HUES6 (cell line): ENCODE measurements at regions not wholly inside any gene's neighbourhood (a gene's known extent, or its start where the extent isn't known, plus 50 kb on each side); places are given as distances from the start of the nearest gene placed in this dataset.
"Not testable (repeated sequence)": the region's sequence is repeated elsewhere in the genome, so short reads cannot be mapped to it uniquely, and the experiment has no call there.

Experiments
- H3K27ac ChIP-seq: 2 replicates; pipeline ENCODE4 v1.7.0; 2013; ENCODE audit warnings: low read depth, mild to moderate bottlenecking, low read length, inconsistent platforms
- H3K27me3 ChIP-seq: 2 replicates; pipeline ENCODE4 v1.6.1; 2013; ENCODE audit warnings: low read length; ENCODE audit not compliant: control insufficient read depth, insufficient read depth
- H3K36me3 ChIP-seq: 2 replicates; pipeline ENCODE4 v1.6.1; 2013; ENCODE audit warnings: low read length; ENCODE audit not compliant: control insufficient read depth, insufficient read depth
- H3K4me1 ChIP-seq: 2 replicates; pipeline ENCODE4 v1.6.1; 2013; ENCODE audit warnings: low read length; ENCODE audit not compliant: control insufficient read depth, insufficient read depth
- H3K4me3 ChIP-seq: 2 replicates; pipeline ENCODE4 v1.5.1; 2013; ENCODE audit warnings: low read depth, low read length
- H3K9ac ChIP-seq: one replicate; pipeline ENCODE4 v1.6.1; 2013; ENCODE audit warnings: mild to moderate bottlenecking, low read length
- H3K9me3 ChIP-seq: 2 replicates; pipeline ENCODE4 v1.6.1; 2013; ENCODE audit warnings: low read depth, low read length; ENCODE audit not compliant: control insufficient read depth, insufficient read depth

DNA sequence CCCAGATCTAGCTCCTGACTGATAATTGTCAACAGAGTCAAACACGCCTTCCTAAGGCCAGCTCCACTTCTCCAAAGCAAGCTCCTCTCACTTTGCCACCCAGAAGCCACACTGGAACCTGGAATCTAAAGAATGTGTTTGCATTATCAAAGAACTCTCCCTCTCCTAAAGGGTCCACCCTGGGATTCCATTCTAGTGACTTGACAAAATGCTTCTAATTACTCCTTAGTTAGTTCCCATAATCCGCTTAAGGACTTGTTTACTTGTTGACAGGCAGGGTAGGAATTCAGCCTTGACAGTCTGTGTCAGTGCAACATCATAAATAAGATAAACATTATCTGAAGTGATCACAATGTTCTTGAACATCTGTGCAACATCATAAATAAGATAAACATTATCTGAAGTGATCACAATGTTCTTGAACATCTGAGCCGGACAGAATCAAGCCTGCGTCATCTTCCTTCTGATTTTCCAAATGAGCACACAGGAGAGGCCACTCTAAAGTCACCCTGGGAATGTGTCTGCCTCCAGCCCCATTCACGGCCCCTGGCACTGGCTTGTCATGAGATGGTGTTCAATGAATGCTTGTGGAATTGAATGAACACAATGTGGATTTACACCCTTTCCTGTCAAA is 512.1 kb downstream of the IRS2 start:
- peaks cover 45% of the 10 kb centered on the region for H3K4me1 ChIP-seq
- peaks cover 6% of the 10 kb centered on the region; the same call in 1 of the 2 replicates for H3K36me3 ChIP-seq
- H3K9me3 ChIP-seq = no peaks in the 10 kb centered on the region
- H3K4me3 ChIP-seq = no peak overlapping the region
- no peaks in the 10 kb centered on the region for H3K27me3 ChIP-seq
- peak overlapping the region; percentile 63 for H3K27ac ChIP-seq
- peak overlapping the region; percentile 11 for H3K9ac ChIP-seq

DNA sequence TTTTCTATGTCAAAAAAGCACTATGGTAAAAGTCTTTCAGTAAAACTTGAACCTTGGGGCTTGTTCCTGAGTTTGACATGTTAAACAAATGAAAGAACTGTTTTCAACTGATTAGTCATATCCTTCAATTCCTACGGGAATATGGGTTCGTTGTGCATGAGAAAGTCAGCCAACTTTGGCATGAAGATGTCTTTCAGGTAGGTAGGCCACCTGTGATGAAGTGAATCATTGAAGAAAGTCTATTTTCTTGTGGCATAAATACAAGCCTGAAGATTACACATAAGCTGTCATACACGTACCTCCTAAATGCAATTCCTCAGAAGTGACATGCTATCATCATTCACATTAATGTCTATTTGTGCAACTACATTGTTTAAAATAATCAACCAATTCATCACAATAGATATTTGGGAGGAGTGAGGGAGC is 513.0 kb downstream of the IRS2 start:
- Histone ChIP-seq H3K4me3 (peak overlapping the region; percentile 45; the same call in 1 of the 2 replicates), H3K9ac (peak overlapping the region; percentile 33), H3K9me3 (no peaks in the 10 kb centered on the region), H3K4me1 (peaks cover 45% of the 10 kb centered on the region), H3K36me3 (peaks cover 6% of the 10 kb centered on the region; the same call in 1 of the 2 replicates), H3K27ac (peak overlapping the region; percentile 8; the same call in 1 of the 2 replicates), H3K27me3 (no peaks in the 10 kb centered on the region)

DNA sequence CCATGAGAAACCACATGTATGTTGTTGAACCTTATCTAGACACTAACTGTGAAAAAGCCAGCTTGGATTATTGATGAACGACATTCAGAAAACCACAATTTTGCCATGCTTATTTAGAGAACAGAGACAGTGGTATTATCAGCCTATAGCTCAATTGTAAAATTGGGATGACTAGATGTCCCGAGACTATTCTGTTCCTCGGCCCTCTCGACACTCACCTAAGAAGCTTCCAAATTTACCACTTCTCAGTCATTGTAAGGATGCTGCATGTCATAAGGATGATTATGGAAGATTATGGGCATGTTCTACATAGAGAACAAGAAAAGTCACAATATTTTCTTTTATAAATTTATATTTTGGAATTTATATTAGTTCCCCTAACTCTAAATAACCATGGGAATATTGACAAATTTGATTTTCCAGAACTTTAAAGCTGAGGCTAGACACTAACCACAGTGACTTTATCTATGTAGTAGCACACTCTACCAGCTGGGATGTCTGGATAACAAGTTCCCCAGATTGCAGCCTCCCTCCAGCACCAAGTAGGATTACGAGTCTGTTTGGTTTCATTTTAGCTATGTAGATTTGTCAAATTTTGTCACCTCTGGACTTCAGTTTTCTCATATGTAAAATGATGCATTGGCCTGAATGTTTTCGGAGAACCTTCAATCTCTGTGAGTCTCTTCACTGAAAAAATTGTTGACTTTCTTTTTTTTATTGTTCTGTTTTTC is 513.6 kb downstream of the IRS2 start:
- Histone ChIP-seq H3K9ac (peak overlapping the region; percentile 33), H3K36me3 (peaks cover 6% of the 10 kb centered on the region; the same call in 1 of the 2 replicates), H3K4me1 (peaks cover 45% of the 10 kb centered on the region), H3K27ac (peak overlapping the region; percentile 8; the same call in 1 of the 2 replicates), H3K27me3 (no peaks in the 10 kb centered on the region), H3K4me3 (peak overlapping the region; percentile 45; the same call in 1 of the 2 replicates), H3K9me3 (no peaks in the 10 kb centered on the region)

DNA sequence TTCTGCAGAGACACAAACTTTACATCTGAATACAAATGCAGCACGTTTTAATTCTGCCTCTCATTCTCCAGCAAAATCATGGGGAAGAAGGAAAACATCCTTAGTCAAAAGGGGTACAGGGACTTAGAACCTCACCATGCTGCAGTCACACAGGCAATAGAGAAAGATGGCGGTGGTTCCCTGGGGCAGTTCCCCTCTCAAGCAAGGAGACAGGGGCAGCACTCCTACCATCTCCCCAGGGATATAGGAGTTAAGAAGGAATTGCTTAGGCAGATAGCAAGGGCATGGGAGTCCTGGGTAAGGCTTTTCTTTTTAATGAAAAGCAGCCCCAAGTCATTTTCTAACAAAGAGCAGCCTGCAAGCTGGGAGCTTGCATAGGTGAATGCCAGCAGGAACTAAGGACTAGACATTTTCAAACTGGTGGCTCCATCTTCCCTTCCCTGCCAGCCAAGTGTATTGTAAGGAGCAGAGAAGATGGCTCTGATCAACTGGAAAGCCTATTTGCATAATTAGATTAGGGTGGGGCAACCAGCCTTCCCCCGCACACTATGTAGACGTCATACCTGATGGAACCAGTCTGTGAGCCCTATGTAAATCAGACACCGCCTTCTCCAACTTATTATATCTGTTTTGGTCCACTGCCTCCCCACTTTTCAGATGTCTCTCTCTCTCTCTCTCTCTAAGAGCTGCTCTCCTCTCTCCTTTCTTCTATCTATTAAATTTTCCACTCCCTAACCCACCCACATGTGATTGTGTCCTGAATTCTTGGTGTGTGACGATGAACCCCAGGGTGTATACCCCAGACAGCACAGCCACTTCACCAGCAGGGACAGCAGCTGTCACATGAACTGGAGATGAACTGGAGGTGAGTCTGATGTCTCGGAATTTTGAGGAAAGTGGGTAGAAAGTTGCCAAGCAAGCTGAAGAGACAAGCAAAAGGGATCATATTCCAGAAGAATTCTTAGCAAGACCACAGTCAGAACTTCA is 514.5 kb downstream of the IRS2 start:
- H3K9ac ChIP-seq = peak overlapping the region; percentile 90
- H3K36me3 ChIP-seq = peaks cover 6% of the 10 kb centered on the region; the same call in 1 of the 2 replicates
- no peaks in the 10 kb centered on the region for H3K9me3 ChIP-seq
- H3K4me1 ChIP-seq = peaks cover 45% of the 10 kb centered on the region
- peak overlapping the region; percentile 97; the same call in 1 of the 2 replicates for H3K27ac ChIP-seq
- no peaks in the 10 kb centered on the region for H3K27me3 ChIP-seq
- H3K4me3 ChIP-seq = peak overlapping the region; percentile 47; the same call in 1 of the 2 replicates

DNA sequence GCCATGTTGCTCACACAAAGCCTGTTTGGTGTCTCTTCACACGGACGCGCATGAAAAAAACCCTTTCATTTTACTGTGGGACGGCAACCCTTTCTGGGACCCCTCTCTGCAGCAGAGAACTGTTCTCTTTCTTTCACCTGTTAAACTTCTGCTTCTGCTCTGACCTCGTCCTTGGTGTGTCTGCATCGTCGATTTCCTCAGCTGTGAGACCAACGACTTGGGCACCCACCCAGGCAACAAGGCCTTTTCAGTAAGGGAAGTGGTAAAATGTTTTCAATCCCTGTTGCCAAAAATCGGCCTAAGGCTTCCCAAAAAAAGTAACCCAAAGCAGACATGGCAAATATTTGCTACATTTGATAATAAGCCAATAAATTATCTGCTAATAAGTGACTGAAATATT is 515.3 kb downstream of the IRS2 start:
- Histone ChIP-seq H3K9me3 (no peaks in the 10 kb centered on the region), H3K9ac (peak overlapping the region; percentile 90), H3K4me3 (peak overlapping the region; percentile 47; the same call in 1 of the 2 replicates), H3K4me1 (peaks cover 41% of the 10 kb centered on the region), H3K27ac (peak overlapping the region; percentile 97), H3K27me3 (no peaks in the 10 kb centered on the region), H3K36me3 (peaks cover 6% of the 10 kb centered on the region; the same call in 1 of the 2 replicates)

DNA sequence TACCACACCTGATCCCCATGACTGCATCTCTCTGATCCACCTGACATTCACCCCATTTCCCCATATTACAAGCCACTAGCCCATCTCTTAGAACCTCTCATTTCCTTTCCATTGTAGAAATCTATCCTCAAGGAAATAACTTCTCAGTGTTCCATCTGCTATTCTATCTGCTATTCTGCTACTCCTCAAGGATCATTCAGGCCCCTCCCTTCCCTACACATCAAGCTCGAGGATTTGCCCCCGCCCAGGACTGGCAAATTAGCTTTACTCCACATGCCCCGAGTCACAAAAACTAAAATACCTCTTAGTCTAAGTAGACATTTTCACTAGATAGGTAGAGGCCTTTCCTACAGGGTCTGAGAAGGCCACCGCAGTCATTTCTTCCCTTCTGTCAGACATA is 517.0 kb downstream of the IRS2 start:
- not testable (repeated sequence) for H3K9ac ChIP-seq, H3K36me3 ChIP-seq, H3K27me3 ChIP-seq, H3K9me3 ChIP-seq, H3K27ac ChIP-seq
- peaks cover 27% of the 10 kb centered on the region for H3K4me1 ChIP-seq
- peak overlapping the region; percentile 39; the same call in 1 of the 2 replicates for H3K4me3 ChIP-seq

DNA sequence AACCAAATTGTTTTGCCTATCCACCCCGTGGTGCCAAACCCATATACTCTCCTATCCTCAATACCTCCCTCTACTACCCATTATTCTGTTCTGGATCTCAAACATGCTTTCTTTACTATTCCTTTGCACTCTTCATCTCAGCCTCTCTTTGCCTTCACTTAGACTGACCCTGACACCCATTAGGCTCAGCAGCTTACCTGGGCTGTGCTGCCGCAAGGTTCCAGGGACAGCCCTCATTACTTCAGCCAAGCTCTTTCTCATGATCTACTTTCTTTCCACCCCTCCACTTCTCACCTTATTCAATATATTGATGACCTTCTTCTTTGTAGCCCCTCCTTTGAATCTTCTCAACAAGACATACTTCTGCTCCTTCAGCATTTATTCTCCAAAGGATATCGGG is 517.9 kb downstream of the IRS2 start:
- H3K36me3 ChIP-seq, H3K9me3 ChIP-seq, H3K27me3 ChIP-seq, H3K27ac ChIP-seq: not testable (repeated sequence)
- peak overlapping the region; percentile 56 for H3K9ac ChIP-seq
- peak overlapping the region; percentile 45; the same call in 1 of the 2 replicates for H3K4me3 ChIP-seq
- peaks cover 29% of the 10 kb centered on the region for H3K4me1 ChIP-seq

DNA sequence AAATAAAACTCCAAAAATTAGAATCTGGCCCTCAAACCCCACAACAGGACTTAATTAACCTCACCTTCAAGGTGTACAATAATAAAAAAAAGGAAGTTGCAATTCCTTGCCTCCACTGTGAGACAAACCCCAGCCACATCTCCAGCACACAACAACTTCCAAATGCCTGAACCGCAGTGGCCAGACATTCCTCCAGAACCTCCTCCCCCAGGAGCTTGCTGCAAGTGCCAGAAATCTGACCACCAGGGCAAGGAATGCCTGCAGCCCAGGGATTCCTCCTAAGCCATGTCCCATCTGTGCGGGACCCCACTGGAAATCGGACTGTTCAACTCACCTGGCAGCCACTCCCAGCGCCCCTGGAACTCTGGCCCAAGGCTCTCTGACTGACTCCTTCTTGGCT is 519.0 kb downstream of the IRS2 start:
- not testable (repeated sequence) for H3K9me3 ChIP-seq, H3K27ac ChIP-seq, H3K27me3 ChIP-seq, H3K36me3 ChIP-seq
- peaks cover 22% of the 10 kb centered on the region for H3K4me1 ChIP-seq
- H3K9ac ChIP-seq = peak overlapping the region; percentile 56
- H3K4me3 ChIP-seq = peak overlapping the region; percentile 45; the same call in 1 of the 2 replicates

DNA sequence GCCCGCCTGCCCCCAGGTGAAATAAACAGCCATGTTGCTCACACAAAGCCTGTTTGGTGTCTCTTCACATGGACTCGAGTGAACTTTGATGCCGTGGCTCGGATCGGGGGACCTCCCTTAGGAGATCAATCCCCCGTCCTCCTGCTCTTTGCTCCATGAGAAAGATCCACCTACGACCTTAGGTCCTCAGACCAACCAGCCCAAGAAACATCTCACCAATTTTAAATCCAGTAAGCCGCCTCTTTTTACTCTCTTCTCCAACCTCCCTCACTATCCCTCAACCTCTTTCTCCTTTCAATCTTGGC is 521.0 kb downstream of the IRS2 start:
- not testable (repeated sequence) for H3K27me3 ChIP-seq, H3K4me1 ChIP-seq, H3K9me3 ChIP-seq, H3K36me3 ChIP-seq
- Histone ChIP-seq H3K27ac (peak overlapping the region; percentile 62; the same call in 1 of the 2 replicates), H3K4me3 (peak overlapping the region; percentile 60; the same call in 1 of the 2 replicates), H3K9ac (peak overlapping the region; percentile 90)

DNA sequence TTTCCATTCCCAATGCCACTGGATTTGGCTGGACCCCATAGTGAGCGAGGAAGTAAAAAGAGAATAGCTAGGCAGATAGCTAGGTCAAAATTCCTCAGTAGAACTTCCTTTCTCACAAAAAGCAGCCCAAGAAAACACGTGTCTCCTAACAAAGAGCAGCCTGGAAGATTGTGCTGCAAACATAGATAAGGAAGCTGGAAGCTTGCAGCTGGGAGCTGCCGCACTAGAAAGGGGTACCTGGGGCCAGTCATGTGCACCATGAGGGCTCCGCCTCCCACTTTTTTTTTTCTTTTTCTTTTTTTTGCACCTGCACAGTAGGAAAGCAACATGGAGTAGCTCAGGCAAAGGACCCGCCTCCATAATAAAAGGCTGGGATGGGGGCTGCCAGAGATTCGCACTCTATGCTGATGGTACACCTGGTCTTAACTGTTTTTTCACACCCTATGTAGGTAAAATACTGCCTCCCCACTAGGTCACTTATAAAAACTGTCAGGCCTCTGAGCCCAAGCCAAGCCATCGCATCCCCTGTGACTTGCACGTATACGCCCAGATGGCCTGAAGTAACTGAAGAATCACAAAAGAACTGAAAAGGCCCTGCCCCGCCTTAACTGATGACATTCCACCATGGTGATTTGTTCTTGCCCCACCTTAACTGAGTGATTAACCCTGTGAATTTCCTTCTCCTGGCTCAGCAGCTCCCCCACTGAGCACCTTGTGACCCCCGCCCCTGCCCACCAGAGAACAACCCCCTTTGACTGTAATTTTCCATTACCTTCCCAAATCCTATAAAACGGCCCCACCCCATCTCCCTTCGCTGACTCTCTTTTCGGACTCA is 521.6 kb downstream of the IRS2 start:
- H3K4me1 ChIP-seq, H3K9me3 ChIP-seq, H3K27me3 ChIP-seq, H3K36me3 ChIP-seq: not testable (repeated sequence)
- H3K27ac ChIP-seq = peak overlapping the region; percentile 77; the same call in 1 of the 2 replicates
- peak overlapping the region; percentile 60; the same call in 1 of the 2 replicates for H3K4me3 ChIP-seq
- peak overlapping the region; percentile 90 for H3K9ac ChIP-seq
